BE2C (cell line): ENCODE measurements at regions not wholly inside any gene's neighbourhood (a gene's known extent, or its start where the extent isn't known, plus 50 kb on each side); places are given as distances from the start of the nearest gene placed in this dataset.
"Not testable (repeated sequence)": the region's sequence is repeated elsewhere in the genome, so short reads cannot be mapped to it uniquely, and the experiment has no call there.

Source experiments
- DNase-seq: peaks from one replicate; pipeline ENCODE4 v3.0.0-alpha.2; 2020
- H3K27me3 ChIP-seq: fragments of 250-450 bp; sonication (Bioruptor Pico); 2 replicates; pipeline ENCODE4 v1.5.1; 2020; ENCODE audit warnings: mild to moderate bottlenecking
- H3K36me3 ChIP-seq: fragments of 250-450 bp; sonication (Bioruptor Pico); 2 replicates; pipeline ENCODE4 v1.5.1; 2020; ENCODE audit warnings: mild to moderate bottlenecking
- H3K4me1 ChIP-seq: fragments of 250-450 bp; sonication (Bioruptor Pico); 2 replicates; pipeline ENCODE4 v1.5.1; 2020
- H3K4me3 ChIP-seq: 2 replicates; pipeline ENCODE4 v1.5.1; 2011; ENCODE audit warnings: low read depth, low read length
- H3K9me3 ChIP-seq: fragments of 250-450 bp; sonication (Bioruptor Pico); 2 replicates; pipeline ENCODE4 v1.5.1; 2020
- CTCF ChIP-seq: IDR thresholded peaks from 2 replicates; pipeline ENCODE4 v1.5.1; 2012; ENCODE audit warnings: mild to moderate bottlenecking, low read depth, low read length

GRCh38 chr21:10425856-10426255 lies 95.5 kb upstream of the TPTE start:
- no peak for DNase-seq
- H3K9me3 ChIP-seq, result peaks cover 9% of the 10 kb centered on the region
- H3K4me1 ChIP-seq, result no peaks in the 10 kb centered on the region
- no peaks in the 10 kb centered on the region for H3K27me3 ChIP-seq
- no peak overlapping the region for H3K4me3 ChIP-seq
- no peaks in the 10 kb centered on the region for H3K36me3 ChIP-seq
- TF ChIP-seq CTCF, result no peak

GRCh38 chr21:10426812-10427211 lies 94.6 kb upstream of the TPTE start:
- not testable (repeated sequence) for H3K4me1 ChIP-seq, H3K27me3 ChIP-seq, DNase-seq, H3K9me3 ChIP-seq, H3K4me3 ChIP-seq, H3K36me3 ChIP-seq

GRCh38 chr21:10427277-10427676 lies 94.1 kb upstream of the TPTE start:
- DNase-seq, H3K27me3 ChIP-seq, H3K4me1 ChIP-seq, H3K36me3 ChIP-seq, H3K4me3 ChIP-seq: not testable (repeated sequence)
- H3K9me3 ChIP-seq, result peaks cover 14% of the 10 kb centered on the region

GRCh38 chr21:10428981-10429534 lies 92.3 kb upstream of the TPTE start:
- not testable (repeated sequence) for H3K4me1 ChIP-seq, H3K4me3 ChIP-seq, H3K27me3 ChIP-seq, DNase-seq, H3K36me3 ChIP-seq
- peaks cover 14% of the 10 kb centered on the region for H3K9me3 ChIP-seq

- no peak overlapping the region for H3K4me3 ChIP-seq
- no peaks in the 10 kb centered on the region for H3K27me3 ChIP-seq
- no peaks in the 10 kb centered on the region for H3K36me3 ChIP-seq
- H3K9me3 ChIP-seq, result peaks cover 11% of the 10 kb centered on the region
- TF ChIP-seq CTCF, result no peak
- no peak for DNase-seq
- no peaks in the 10 kb centered on the region for H3K4me1 ChIP-seq
Measured at GRCh38 chr21:10430005-10430404, 91.4 kb upstream of the TPTE start.

GRCh38 chr21:10431995-10432394 lies 89.4 kb upstream of the TPTE start:
- not testable (repeated sequence) for H3K4me1 ChIP-seq, H3K27me3 ChIP-seq, H3K36me3 ChIP-seq, DNase-seq, H3K4me3 ChIP-seq
- H3K9me3 ChIP-seq, result peaks cover 11% of the 10 kb centered on the region

- not testable (repeated sequence) for H3K36me3 ChIP-seq, H3K27me3 ChIP-seq, DNase-seq, H3K4me1 ChIP-seq, H3K9me3 ChIP-seq, H3K4me3 ChIP-seq
Measured at GRCh38 chr21:10432456-10432855, 88.9 kb upstream of the TPTE start.

- H3K4me1 ChIP-seq, DNase-seq, H3K36me3 ChIP-seq, H3K4me3 ChIP-seq, H3K27me3 ChIP-seq, H3K9me3 ChIP-seq: not testable (repeated sequence)
Measured at GRCh38 chr21:10437977-10438376, 83.4 kb upstream of the TPTE start.

GRCh38 chr21:10440639-10441038 lies 80.7 kb upstream of the TPTE start:
- H3K9me3 ChIP-seq, result not testable (repeated sequence)

GRCh38 chr21:10442018-10442417 lies 79.4 kb upstream of the TPTE start:
- H3K9me3 ChIP-seq, H3K4me1 ChIP-seq, DNase-seq, H3K27me3 ChIP-seq, H3K4me3 ChIP-seq, H3K36me3 ChIP-seq: not testable (repeated sequence)

More at GRCh38 chr21:10440639-10441038, 80.7 kb upstream of the TPTE start:
- H3K27me3 ChIP-seq, H3K4me1 ChIP-seq, H3K4me3 ChIP-seq, H3K36me3 ChIP-seq, DNase-seq: not testable (repeated sequence)

GRCh38 chr21:10445685-10446084 lies 75.7 kb upstream of the TPTE start:
- H3K36me3 ChIP-seq, H3K4me3 ChIP-seq, H3K9me3 ChIP-seq, DNase-seq, H3K4me1 ChIP-seq, H3K27me3 ChIP-seq: not testable (repeated sequence)

- not testable (repeated sequence) for H3K9me3 ChIP-seq, H3K36me3 ChIP-seq, H3K4me3 ChIP-seq, H3K4me1 ChIP-seq, H3K27me3 ChIP-seq, DNase-seq
Measured at GRCh38 chr21:10449451-10449850, 71.9 kb upstream of the TPTE start.

- not testable (repeated sequence) for DNase-seq, H3K4me3 ChIP-seq, H3K36me3 ChIP-seq, H3K9me3 ChIP-seq, H3K27me3 ChIP-seq, H3K4me1 ChIP-seq
Measured at GRCh38 chr21:10451274-10451673, 70.1 kb upstream of the TPTE start.

GRCh38 chr21:10457765-10458164 lies 63.6 kb upstream of the TPTE start:
- not testable (repeated sequence) for H3K9me3 ChIP-seq, H3K4me1 ChIP-seq, DNase-seq, H3K36me3 ChIP-seq, H3K27me3 ChIP-seq, H3K4me3 ChIP-seq

GRCh38 chr21:10460957-10461356 lies 60.4 kb upstream of the TPTE start:
- not testable (repeated sequence) for H3K36me3 ChIP-seq, H3K27me3 ChIP-seq, H3K4me1 ChIP-seq, DNase-seq, H3K9me3 ChIP-seq, H3K4me3 ChIP-seq
